GM12878 (cell line): ENCODE measurements at regions not wholly inside any gene's neighbourhood (a gene's known extent, or its start where the extent isn't known, plus 50 kb on each side); places are given as distances from the start of the nearest gene placed in this dataset.

ENCODE experiments used
- CBX3 ChIP-seq: fragments of 200-600 bp; sonication (generic); IDR thresholded peaks from 2 replicates; pipeline ENCODE4 v1.6.1; 2016; ENCODE audit warnings: low read depth, borderline replicate concordance
- RAD21 ChIP-seq: IDR thresholded peaks from 2 replicates; pipeline ENCODE4 v1.6.1; 2011; ENCODE audit warnings: mild to moderate bottlenecking, low read depth, low read length, moderate library complexity; ENCODE audit not compliant: insufficient read depth
- SIN3A ChIP-seq: IDR thresholded peaks from 2 replicates; pipeline ENCODE4 v1.6.1; 2012; ENCODE audit warnings: low read depth, low read length, improper control_type of control experiment

- TF ChIP-seq CBX3 (no peak), SIN3A (no peak), RAD21 (no peak)
Measured at GRCh38 chr11:23931443-23931842, 565.4 kb upstream of the LUZP2 start.
